NCI-H187 treated with DMSO at 0.1 percent for 48 hours (cell line): ENCODE measurements at regions not wholly inside any gene's neighbourhood (a gene's known extent, or its start where the extent isn't known, plus 50 kb on each side); places are given as distances from the start of the nearest gene placed in this dataset.

Source experiments
- DNase-seq: peaks from one replicate; lab custom pipeline; 2025; lab: John Stamatoyannopoulos, UW

DNA sequence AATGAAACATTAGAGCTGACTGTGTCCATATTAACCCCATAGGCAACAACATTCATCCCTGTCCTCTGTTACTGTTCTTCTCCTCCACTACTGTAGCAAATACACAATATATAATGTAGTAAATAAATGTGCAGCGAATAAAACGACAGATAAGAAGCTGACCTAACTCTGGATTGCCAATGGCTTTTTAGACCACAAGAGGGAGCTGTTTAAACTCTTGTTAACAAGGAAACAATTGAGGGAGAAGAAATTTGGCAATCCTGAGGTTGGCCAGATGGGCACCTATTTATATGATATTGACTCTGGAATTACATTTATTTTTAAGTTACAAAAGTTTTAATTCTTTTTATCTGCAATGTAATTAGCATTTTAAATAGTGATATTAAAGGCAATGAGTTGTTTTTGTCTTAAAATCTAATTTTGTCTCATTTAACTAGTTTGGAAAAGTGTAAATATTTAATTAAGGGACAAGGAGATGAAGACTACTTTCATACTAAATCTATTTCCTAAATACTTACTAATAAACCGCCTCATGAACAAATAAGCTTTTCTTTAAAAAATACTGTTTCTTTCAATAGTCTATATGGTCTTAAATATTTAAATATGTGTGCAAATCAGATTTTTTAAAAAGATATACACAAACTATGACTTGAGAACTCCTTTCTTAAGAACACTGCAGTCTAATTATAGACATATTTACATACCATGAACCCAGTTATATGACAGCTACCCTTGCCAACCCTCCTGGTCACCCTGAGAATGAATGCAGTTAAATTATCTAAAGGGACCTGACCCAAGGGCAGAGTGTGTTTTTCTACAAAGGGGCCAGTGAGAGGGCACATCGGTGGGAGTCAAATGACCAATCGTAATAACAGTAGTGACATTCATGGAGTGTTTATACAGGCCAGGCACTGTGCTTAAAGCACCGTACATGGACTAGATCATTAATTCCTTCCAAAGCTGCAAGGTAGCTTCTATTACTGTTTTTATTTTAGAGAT, 52.9 kb upstream of the HPF1 start:
- DNase-seq = peak; percentile 1

DNA sequence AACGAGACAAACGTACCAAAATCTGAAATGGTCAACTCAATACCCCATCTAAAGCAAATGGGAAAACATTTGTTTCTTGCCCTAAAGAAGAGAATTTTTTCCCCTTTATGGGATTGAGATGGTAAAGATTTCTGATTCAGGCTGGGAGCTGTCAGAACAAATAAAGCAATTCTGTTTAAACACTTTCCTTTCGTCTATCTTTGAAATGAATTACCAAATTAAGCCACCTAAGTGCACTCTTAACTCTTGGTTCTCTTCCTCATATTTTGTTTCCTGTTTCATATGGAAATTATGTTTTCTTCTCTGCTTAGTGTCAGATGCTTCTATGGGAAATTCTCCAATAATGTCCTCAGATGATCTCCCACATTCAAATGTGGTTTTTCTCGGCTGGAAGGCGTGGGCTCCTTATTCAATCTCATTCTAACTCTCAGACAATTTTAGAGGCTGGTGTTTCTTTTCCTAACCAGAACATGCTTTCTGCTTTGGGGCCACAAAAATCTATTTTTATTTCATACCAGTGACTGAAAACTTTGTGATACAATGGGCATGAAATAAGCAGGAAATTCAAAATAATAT, 50.3 kb upstream of the HPF1 start:
- no peak for DNase-seq
